ENCODE measurements at regions not wholly inside any gene's neighbourhood (a gene's known extent, or its start where the extent isn't known, plus 50 kb on each side); places are given as distances from the start of the nearest gene placed in this dataset.

DNA sequence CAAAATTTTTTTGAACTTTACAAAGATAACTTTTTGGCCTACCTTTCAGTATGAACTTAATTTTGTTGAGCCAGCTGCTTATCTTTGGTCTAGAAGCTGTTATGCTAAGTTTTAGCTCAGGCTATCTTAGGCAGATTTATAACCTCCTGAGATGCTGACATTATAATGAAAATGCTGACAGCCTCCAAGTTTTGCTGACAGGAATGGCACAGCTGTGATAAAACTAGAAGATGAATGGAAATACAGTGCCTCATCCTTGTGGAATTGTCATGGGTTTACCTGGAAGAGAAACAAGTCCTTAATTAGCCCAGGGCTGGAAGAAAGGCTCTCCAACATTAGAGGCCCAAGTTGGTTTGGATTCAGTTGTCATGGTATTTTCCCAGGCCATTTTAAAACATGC lies 123.3 kb downstream of the OXSM start:
- H4K20me1 ChIP-seq (ENCODE audit: insufficient read depth): no peaks in the 10 kb centered on the region
- TF ChIP-seq EP300 (conservative IDR thresholded peaks at IDR 0.05; ENCODE audit: poor library complexity, severe bottlenecking): peak; percentile 88
- TF ChIP-seq POLR2AphosphoS5 (IDR thresholded peaks at IDR 0.05): peak; percentile 56
- TF ChIP-seq, protein P1, sequence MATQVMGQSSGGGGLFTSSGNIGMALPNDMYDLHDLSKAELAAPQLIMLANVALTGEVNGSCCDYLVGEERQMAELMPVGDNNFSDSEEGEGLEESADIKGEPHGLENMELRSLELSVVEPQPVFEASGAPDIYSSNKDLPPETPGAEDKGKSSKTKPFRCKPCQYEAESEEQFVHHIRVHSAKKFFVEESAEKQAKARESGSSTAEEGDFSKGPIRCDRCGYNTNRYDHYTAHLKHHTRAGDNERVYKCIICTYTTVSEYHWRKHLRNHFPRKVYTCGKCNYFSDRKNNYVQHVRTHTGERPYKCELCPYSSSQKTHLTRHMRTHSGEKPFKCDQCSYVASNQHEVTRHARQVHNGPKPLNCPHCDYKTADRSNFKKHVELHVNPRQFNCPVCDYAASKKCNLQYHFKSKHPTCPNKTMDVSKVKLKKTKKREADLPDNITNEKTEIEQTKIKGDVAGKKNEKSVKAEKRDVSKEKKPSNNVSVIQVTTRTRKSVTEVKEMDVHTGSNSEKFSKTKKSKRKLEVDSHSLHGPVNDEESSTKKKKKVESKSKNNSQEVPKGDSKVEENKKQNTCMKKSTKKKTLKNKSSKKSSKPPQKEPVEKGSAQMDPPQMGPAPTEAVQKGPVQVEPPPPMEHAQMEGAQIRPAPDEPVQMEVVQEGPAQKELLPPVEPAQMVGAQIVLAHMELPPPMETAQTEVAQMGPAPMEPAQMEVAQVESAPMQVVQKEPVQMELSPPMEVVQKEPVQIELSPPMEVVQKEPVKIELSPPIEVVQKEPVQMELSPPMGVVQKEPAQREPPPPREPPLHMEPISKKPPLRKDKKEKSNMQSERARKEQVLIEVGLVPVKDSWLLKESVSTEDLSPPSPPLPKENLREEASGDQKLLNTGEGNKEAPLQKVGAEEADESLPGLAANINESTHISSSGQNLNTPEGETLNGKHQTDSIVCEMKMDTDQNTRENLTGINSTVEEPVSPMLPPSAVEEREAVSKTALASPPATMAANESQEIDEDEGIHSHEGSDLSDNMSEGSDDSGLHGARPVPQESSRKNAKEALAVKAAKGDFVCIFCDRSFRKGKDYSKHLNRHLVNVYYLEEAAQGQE (IDR thresholded peaks at IDR 0.05; ENCODE audit: borderline replicate concordance): peak; percentile 86
- TF ChIP-seq EZH2 (IDR thresholded peaks at IDR 0.05; ENCODE audit: borderline replicate concordance, insufficient read depth, low read length, poor library complexity, severe bottlenecking): no peak
- TF ChIP-seq TAF1 (IDR thresholded peaks at IDR 0.05; ENCODE audit: low read depth): no peak
- TF ChIP-seq SMC3 (conservative IDR thresholded peaks at IDR 0.05; ENCODE audit: poor library complexity): no peak
- TF ChIP-seq RAD21 (conservative IDR thresholded peaks at IDR 0.05): no peak
- TF ChIP-seq MXI1 (conservative IDR thresholded peaks at IDR 0.05; ENCODE audit: poor library complexity, severe bottlenecking): no peak
- TF ChIP-seq, protein P2, sequence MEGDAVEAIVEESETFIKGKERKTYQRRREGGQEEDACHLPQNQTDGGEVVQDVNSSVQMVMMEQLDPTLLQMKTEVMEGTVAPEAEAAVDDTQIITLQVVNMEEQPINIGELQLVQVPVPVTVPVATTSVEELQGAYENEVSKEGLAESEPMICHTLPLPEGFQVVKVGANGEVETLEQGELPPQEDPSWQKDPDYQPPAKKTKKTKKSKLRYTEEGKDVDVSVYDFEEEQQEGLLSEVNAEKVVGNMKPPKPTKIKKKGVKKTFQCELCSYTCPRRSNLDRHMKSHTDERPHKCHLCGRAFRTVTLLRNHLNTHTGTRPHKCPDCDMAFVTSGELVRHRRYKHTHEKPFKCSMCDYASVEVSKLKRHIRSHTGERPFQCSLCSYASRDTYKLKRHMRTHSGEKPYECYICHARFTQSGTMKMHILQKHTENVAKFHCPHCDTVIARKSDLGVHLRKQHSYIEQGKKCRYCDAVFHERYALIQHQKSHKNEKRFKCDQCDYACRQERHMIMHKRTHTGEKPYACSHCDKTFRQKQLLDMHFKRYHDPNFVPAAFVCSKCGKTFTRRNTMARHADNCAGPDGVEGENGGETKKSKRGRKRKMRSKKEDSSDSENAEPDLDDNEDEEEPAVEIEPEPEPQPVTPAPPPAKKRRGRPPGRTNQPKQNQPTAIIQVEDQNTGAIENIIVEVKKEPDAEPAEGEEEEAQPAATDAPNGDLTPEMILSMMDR (IDR thresholded peaks at IDR 0.05; ENCODE audit: poor library complexity, severe bottlenecking): no peak
- H3K9ac ChIP-seq (ENCODE audit: low read length): no peak overlapping the region
- no peak overlapping the region for H2AFZ ChIP-seq (ENCODE audit: low read depth, low read length)
- peak overlapping the region; percentile 63 for H3K27ac ChIP-seq (ENCODE audit: low read length)
- no peaks in the 10 kb centered on the region for H3F3A ChIP-seq (ENCODE audit: insufficient read depth, low read length, poor library complexity, severe bottlenecking)
- H3K4me3 ChIP-seq (ENCODE audit: low read length): no peak overlapping the region
- H3K9me2 ChIP-seq (ENCODE audit: insufficient read depth, low read length): no peaks in the 10 kb centered on the region
- H3K79me2 ChIP-seq (replicated peaks; ENCODE audit: insufficient read depth, low read length): no peaks in the 10 kb centered on the region
- H3K9me3 ChIP-seq (ENCODE audit: low read length): no peaks in the 10 kb centered on the region
- no peaks in the 10 kb centered on the region for H3K36me3 ChIP-seq (ENCODE audit: insufficient read depth, low read length)
- no peak overlapping the region for H3K4me2 ChIP-seq (ENCODE audit: low read length)
- no peaks in the 10 kb centered on the region for H3K27me3 ChIP-seq (ENCODE audit: insufficient read depth, low read depth, low read length)

- Histone ChIP-seq H2AFZ (ENCODE audit: low read depth, low read length) (no peak overlapping the region), H3K4me3 (ENCODE audit: low read length) (no peak overlapping the region), H4K20me1 (ENCODE audit: insufficient read depth) (no peaks in the 10 kb centered on the region), H3K9me3 (ENCODE audit: low read length) (no peaks in the 10 kb centered on the region), H3K36me3 (ENCODE audit: insufficient read depth, low read length) (no peaks in the 10 kb centered on the region), H3K27me3 (ENCODE audit: insufficient read depth, low read depth, low read length) (no peaks in the 10 kb centered on the region), H3F3A (ENCODE audit: insufficient read depth, low read length, poor library complexity, severe bottlenecking) (no peaks in the 10 kb centered on the region), H3K79me2 (replicated peaks; ENCODE audit: insufficient read depth, low read length) (no peaks in the 10 kb centered on the region), H3K4me2 (ENCODE audit: low read length) (no peak overlapping the region), H3K27ac (ENCODE audit: low read length) (no peak overlapping the region), H3K9me2 (ENCODE audit: insufficient read depth, low read length) (no peaks in the 10 kb centered on the region), H3K9ac (ENCODE audit: low read length) (no peak overlapping the region)
- no peak for TF ChIP-seq TAF1 (IDR thresholded peaks at IDR 0.05; ENCODE audit: low read depth)
- TF ChIP-seq POLR2AphosphoS5 (IDR thresholded peaks at IDR 0.05): no peak
- TF ChIP-seq, protein P1 (IDR thresholded peaks at IDR 0.05; ENCODE audit: borderline replicate concordance): no peak
- TF ChIP-seq MXI1 (conservative IDR thresholded peaks at IDR 0.05; ENCODE audit: poor library complexity, severe bottlenecking): no peak
- TF ChIP-seq, protein P2 (IDR thresholded peaks at IDR 0.05; ENCODE audit: poor library complexity, severe bottlenecking): no peak
- no peak for TF ChIP-seq RAD21 (conservative IDR thresholded peaks at IDR 0.05)
- no peak for TF ChIP-seq SMC3 (conservative IDR thresholded peaks at IDR 0.05; ENCODE audit: poor library complexity)
- no peak for TF ChIP-seq EP300 (conservative IDR thresholded peaks at IDR 0.05; ENCODE audit: poor library complexity, severe bottlenecking)
- TF ChIP-seq EZH2 (IDR thresholded peaks at IDR 0.05; ENCODE audit: borderline replicate concordance, insufficient read depth, low read length, poor library complexity, severe bottlenecking): no peak
Measured at GRCh38 chr3:25915673-25916072, 125.8 kb downstream of the OXSM start.

Data from neural cell (in vitro differentiated cells).